GM10266 (cell line): ENCODE measurements at regions not wholly inside any gene's neighbourhood (a gene's known extent, or its start where the extent isn't known, plus 50 kb on each side); places are given as distances from the start of the nearest gene placed in this dataset.

Experiments
- DNase-seq: peaks from one replicate; pipeline ENCODE4 v3.0.0; 2012; ENCODE audit errors: extremely low spot score
- CTCF ChIP-seq: IDR thresholded peaks from 2 replicates; pipeline ENCODE4 v1.5.1; 2012; ENCODE audit warnings: mild to moderate bottlenecking, low read depth; ENCODE audit not compliant: control insufficient read depth, insufficient read depth; ENCODE audit errors: missing control alignments

- no peak for DNase-seq
- TF ChIP-seq CTCF: no peak
These were observed 1126.7 kb upstream of the CDH9 start for GRCh38 chr5:28165096-28165495.

GRCh38 chr5:28164568-28164967 lies 1126.2 kb upstream of the CDH9 start:
- TF ChIP-seq CTCF: no peak

GRCh38 chr5:28156981-28157380 lies 1118.6 kb upstream of the CDH9 start:
- no peak for DNase-seq
- TF ChIP-seq CTCF: no peak

More at GRCh38 chr5:28164568-28164967, 1126.2 kb upstream of the CDH9 start:
- DNase-seq: no peak

GRCh38 chr5:28143519-28143918 lies 1105.1 kb upstream of the CDH9 start:
- DNase-seq: no peak
- no peak for TF ChIP-seq CTCF

- DNase-seq: no peak
- no peak for TF ChIP-seq CTCF
These were observed 1093.8 kb upstream of the CDH9 start for GRCh38 chr5:28132151-28132550.

- no peak for DNase-seq
- TF ChIP-seq CTCF: no peak
These were observed 1079.3 kb upstream of the CDH9 start for GRCh38 chr5:28117691-28118090.

- no peak for TF ChIP-seq CTCF
- DNase-seq: no peak
These were observed 1078.9 kb upstream of the CDH9 start for GRCh38 chr5:28117273-28117672.
